ENCODE measurements at regions not wholly inside any gene's neighbourhood (a gene's known extent, or its start where the extent isn't known, plus 50 kb on each side); places are given as distances from the start of the nearest gene placed in this dataset.

GRCh38 chr12:114192549-114192948 is 213.4 kb downstream of the TBX5 start:
- TF ChIP-seq CTCF (IDR thresholded peaks at IDR 0.05; ENCODE audit: low read depth, low read length) = no peak
- no peak for TF ChIP-seq EZH2phosphoT487 (IDR thresholded peaks at IDR 0.05; ENCODE audit: low read depth)

Data from OCI-LY3 (cell line).